ENCODE measurements at regions not wholly inside any gene's neighbourhood (a gene's known extent, or its start where the extent isn't known, plus 50 kb on each side); places are given as distances from the start of the nearest gene placed in this dataset.

GRCh38 chr1:67608661-67609576 lies 76.1 kb upstream of the GADD45A start:
- TF ChIP-seq, protein P1, sequence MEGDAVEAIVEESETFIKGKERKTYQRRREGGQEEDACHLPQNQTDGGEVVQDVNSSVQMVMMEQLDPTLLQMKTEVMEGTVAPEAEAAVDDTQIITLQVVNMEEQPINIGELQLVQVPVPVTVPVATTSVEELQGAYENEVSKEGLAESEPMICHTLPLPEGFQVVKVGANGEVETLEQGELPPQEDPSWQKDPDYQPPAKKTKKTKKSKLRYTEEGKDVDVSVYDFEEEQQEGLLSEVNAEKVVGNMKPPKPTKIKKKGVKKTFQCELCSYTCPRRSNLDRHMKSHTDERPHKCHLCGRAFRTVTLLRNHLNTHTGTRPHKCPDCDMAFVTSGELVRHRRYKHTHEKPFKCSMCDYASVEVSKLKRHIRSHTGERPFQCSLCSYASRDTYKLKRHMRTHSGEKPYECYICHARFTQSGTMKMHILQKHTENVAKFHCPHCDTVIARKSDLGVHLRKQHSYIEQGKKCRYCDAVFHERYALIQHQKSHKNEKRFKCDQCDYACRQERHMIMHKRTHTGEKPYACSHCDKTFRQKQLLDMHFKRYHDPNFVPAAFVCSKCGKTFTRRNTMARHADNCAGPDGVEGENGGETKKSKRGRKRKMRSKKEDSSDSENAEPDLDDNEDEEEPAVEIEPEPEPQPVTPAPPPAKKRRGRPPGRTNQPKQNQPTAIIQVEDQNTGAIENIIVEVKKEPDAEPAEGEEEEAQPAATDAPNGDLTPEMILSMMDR (IDR thresholded peaks at IDR 0.05), result no peak
- TF ChIP-seq POLR2A (IDR thresholded peaks at IDR 0.05), result no peak

All from thyroid gland (tissue), 4 donors.